ENCODE measurements at regions not wholly inside any gene's neighbourhood (a gene's known extent, or its start where the extent isn't known, plus 50 kb on each side); places are given as distances from the start of the nearest gene placed in this dataset.

- TF ChIP-seq CTCF (IDR thresholded peaks at IDR 0.05) (no peak), POLR2A (IDR thresholded peaks at IDR 0.05) (no peak)
Measured at GRCh38 chr3:191721990-191722389, 261.0 kb downstream of the PYDC2 start.

All from adrenal gland (tissue), 5 donors.